NCI-H1092 (cell line): ENCODE measurements at regions not wholly inside any gene's neighbourhood (a gene's known extent, or its start where the extent isn't known, plus 50 kb on each side); places are given as distances from the start of the nearest gene placed in this dataset.
"Not testable (repeated sequence)": the region's sequence is repeated elsewhere in the genome, so short reads cannot be mapped to it uniquely, and the experiment has no call there.

Experiments
- DNase-seq: peaks from one replicate; lab custom pipeline; 2025; lab: John Stamatoyannopoulos, UW

DNA sequence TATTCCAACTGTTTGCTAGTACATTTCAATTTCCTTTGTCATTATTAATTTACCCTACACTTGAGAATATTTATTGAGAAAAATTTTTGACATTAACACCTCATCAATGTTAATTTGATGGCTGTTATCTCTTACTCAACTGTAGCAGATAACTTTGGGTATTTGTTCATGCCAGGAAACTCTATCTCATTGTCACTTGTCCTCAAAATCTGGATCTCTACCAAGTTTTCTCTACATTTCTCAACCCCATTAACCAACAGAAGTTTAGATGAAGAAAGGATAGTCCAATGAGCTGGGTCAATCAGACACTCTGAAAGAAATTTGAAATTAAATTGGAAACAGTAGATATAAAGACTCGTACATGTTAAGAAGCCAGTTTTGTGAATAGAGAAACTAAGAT is 395.3 kb downstream of the TUSC1 start:
- DNase-seq = no peak

DNA sequence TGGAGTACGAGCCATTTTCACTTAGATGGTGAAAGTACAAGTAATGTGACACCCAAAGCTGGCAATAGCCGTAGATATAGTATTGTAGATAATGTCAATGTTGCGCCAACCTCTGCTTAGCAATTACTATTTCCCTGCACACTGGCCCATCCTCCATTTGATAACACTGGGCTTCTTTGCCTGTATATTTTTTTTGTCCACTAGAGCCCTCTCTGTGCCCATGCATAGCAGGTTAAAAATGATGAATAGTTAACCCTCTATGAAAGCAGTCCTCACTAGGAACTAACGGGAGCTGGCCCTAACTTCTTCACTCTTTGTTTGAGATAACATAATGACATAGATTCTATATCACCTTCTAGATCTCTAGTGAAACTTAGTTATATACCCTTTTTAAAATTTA is 416.8 kb downstream of the TUSC1 start:
- DNase-seq = no peak

DNA sequence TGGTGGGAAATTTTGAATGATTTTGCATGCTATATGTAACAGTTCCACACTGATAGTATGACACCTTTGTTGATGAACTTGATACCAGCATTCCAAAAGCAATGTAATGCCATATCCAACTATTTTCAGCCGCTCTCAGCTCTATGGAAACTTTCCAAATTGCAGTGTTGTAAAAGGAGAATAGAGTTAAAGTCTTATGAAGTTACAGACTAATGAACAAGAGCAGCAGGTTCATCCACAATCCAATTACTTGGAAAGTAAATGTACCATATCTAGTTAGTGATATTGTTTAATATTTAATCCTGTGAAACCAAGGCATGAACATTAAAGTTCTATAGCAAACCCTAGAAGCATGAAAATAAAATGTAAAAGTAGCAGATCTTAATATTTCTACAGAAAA is 418.2 kb downstream of the TUSC1 start:
- DNase-seq = no peak

DNA sequence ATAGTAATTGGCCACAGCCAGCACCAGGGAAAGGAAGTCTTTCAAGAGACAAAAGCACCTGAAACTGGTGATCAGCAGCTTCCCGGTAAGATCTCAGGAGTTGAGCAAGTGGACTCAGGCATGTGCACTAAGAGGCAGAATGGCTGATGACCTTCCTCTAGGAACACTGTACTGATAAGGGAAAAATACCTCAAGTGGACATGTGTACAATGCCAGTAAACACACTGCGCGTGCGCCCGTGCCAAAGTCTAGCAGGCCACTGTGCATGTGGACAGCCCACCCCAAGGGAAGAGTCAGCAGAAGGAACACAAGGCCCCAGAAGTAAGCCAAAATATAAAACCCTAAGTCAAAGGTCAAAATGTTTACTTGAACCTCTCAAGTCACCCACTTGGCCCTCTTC is 423.0 kb downstream of the TUSC1 start:
- DNase-seq = no peak

DNA sequence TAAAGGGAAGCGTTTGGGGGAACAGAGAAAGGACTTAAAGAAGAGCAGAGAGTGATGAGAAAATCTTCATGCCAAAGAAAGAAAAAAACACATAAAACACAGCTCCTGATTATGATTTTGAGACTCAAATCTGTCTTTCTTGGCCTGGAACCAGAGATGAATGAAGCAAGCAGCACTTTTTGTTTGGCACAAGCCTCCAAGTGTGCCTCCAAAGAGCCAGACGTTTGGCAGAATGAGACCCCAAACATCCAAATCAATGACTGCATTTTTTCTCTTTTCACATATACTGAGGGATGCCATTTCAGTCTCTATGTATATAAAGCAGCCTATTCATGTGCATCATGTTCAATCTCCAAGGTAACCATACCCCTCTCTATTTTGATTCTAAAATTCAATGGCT is 424.2 kb downstream of the TUSC1 start:
- DNase-seq = no peak

DNA sequence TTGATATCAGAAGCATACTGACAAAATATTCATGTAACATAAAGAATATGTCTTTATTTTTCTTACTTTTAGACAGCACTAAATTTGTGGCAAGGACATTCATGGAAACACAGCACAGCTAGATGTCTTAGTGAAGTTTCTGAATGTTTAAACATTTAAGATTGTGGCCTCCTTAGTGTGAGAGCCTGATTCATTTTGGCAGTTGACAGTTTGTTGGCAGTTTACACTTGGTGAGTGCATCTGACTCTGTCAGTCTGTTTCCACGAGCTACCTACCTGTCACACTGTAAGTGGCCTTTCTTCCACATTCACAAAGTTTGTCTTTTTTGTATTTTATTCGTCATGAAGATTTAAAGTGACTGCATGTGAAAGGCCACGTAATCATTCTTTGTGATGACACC is 436.8 kb downstream of the TUSC1 start:
- DNase-seq = no peak

DNA sequence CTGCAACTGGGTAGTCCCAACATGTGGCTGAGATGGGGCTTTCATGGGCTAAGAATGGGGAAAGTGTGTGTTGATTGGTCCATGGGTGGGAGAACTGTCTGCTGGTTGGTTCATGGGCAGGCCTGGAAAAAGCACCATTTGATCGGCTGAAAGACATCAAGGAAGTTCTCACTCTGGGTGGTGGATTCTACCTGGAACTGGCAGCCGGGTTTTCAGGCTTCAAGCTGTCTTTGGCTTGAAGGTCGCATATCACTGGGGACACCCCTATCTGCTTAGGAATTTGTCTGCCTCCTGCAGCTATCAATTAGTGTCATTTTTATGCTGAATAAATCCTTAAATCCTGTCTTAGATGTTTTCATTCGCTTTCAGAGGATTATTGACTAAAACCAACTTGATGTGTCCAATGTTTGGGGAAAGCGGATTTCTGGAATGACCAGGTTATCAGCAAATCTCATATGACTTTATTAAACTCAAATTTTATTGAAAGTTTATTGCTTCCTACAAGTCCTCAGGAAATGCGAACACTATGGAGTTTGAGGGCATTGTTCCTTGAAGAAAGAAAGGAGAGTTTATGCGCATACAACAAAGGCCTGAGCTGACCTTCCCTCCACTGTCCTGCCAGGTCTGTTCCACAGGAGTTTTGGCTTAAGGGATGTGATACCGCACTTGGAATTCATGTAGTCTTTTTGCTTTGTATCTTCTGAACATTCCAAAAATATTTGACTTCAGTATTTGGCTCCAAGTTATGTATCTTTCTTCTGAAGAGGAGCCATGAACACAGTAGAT is 451.1 kb downstream of the TUSC1 start:
- no peak for DNase-seq

DNA sequence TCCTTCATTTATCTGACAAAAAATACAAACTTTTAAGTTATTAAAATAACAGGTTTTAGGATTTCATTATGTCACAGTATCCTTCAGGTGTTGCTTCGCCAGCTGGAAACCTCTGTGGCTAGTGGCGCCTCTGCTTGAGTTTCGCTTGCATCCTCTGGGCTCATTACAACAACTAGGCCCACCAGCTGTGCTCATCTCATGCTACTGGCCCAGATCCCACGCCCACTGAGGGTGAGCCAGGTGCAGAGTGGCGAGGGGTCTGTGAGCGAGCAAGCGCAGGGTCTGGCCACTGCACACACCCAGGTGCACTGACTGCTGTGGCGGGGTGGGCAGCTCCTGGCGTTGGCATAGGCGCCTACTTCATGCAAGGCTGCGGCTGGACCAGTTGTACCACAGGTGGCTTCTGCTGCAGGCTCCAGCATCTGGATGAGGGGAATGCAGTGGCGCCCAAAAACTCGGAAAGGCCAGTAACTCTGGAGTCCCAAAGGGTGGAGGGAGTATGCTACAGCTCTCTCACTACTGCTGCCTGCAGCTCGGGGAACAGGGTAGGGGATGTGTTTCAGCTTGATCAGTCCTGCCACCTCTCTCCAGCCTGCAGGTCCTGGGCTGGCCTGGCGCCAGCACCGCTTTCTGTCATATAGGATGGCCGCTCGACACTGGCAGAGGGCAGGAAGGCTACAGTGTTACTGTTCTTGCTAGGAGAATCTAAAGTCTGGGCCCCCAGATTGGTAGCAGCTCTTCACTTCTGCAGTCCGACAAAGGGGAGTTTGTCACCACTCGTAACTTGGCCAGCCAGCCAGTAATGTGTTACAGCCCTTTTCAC is 452.1 kb downstream of the TUSC1 start:
- DNase-seq = no peak

DNA sequence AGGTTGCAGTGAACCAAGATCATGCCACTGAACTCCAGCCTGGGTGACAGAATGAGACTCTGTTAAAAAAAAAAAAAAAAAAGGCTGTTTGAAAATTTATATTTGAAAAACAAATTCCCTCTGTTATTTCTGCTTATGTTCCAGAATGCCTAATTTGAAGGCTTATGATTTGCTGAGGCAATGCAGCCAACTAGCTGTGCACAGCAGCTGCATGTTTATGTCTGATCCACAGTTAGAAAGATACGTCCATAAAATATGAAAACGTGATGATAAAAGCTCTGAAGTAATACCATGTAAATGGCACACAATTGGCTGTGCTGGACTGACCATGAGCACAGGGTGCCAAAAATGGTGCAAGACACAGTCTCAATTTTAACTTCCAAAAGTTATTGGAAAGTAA is 453.2 kb downstream of the TUSC1 start:
- no peak for DNase-seq

DNA sequence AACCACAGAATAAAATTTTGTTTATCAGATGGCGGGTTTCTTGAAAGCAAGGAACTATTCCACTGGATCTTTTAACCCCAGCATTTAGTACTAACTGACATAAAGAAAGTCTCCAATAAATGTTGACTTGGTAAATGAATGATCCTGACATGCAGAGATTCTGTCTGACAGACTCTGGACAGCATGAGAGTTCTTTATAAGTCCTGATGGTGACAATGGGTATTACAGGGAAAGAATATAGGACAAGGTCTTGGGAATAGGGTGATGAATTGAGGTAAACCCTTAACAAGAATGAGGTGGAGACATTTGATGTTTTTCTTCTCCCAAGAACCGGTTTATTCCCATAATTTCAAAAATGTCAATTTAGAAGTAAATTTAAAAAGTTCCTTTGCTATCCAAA is 453.9 kb downstream of the TUSC1 start:
- no peak for DNase-seq

DNA sequence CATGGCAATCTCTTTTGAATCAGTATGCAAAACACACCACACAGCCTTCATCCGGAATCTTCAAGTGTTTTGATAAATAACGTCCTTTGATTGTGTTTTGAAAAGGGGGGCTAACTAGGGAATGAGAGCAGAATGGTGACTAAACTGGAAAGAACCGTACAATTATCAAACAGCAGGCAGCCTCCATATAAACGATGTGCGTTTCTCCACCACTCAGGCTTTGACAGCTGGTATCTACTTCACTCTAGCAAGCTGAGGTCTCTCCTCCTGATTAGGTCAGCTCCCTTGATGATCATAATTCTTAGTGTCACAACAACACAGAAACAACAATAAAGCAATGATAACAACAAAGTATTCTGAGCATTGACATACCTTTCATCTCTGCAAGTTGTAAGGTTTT is 465.9 kb downstream of the TUSC1 start:
- no peak for DNase-seq

DNA sequence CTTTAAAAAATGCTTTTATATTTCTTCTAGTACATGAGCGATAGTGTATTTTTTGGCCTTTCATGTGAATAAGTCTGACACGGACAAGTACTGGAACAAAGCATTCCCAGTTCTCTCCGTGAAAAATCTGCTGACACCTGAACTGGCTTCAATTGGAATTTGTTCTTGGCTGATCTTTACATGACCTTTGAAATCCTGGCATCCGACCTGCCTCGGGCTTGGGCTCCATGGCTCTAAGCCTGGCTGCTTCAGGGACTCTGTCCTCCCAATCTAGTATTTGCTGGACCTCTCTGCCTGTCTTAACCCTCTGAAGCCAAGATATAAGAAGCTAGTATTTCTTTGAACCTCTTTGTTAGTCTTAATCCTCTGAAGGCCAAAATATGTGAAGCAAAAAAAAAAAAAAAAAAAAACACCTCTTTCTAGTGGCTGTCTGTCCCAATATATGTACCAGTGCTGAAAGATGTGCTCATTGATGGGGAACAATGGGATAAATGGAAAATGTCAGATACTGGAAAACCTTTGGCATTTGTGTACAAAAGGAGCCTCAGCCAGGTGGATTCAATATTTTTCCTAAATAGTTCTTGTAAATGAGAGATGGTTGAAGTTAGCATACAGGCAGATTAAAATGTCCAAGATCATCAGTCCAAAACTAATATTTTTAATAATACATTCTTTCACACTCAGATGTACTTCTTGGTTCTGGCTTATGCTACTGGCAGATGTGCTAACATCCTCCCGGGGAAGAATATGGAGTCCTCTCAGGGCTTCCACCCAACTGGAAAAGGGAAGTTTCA is 470.6 kb downstream of the TUSC1 start:
- DNase-seq = no peak

DNA sequence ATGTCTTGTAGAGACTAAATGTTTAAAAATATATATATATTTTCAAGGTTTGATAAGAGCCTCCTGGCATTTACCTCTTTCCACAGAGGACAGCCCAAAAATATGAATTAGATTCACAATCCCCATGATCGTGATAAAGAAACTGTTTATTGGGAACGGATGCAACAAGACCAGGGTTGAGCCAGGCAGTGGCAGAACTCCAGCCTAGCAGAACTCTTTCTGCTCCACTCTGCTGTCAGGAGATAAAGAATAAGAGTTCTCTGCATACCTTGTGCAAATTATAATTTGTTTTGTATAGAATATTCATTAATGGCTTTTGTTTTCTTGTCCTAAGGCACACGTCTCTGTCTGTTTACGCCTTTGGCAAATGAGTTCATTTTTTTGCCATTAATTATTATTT is 472.2 kb downstream of the TUSC1 start:
- no peak for DNase-seq

DNA sequence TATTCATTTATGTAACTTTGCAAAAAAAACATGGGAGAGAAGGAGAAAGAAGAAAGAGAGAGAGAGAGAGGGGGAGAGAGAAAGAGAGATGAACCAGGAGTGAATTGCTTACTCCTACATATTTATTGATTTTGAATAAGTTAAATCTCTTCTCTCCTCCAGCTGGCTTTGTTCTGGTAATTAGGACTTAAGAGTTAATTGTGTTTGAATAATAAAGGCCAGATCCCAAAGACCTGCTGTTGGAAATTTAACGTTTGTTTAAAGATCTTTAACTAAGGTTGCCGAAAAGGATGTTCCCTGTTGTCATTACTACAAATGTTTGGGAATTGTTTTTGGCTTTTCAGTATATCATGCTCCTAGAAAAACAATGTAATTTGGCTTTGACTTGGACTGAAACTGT is 473.0 kb downstream of the TUSC1 start:
- no peak for DNase-seq

DNA sequence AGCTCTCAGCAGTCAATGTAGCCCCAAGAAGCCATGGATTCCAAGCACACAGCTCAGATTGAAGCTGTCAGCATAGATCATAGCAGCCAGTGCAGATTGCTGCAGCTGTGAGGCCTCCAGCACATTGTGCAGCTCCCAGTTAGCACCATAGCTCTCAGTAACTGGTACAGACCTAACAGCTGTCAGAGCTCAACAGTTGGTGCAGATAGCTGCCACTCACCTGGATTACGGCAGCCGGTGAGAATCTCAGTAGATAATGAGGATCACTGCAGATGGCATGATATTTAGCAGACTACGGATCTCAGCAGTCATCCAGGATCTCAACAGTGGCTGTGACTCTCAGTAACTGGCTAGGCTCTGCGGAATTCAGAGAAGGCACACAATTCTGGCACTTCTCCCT is 500.4 kb downstream of the TUSC1 start:
- no peak for DNase-seq

DNA sequence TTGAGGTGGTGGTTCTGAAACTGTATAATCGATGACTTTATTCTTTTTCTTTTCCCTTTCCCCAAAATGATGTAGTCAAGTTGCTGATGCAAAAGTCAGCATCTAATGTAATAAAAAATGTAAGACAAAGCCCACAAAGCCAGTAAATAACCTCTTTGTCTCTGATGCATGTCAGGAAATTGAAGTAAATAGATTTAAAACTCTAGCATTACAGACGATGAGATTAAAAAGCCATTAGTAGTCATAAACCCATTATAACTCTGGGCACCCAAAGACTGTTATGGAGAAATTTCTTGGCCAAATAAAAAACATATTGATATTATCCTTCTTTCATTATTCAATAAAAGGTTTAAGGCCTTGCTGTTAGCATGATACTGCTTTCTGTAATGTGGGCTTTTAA is 548.7 kb downstream of the TUSC1 start:
- DNase-seq = no peak

DNA sequence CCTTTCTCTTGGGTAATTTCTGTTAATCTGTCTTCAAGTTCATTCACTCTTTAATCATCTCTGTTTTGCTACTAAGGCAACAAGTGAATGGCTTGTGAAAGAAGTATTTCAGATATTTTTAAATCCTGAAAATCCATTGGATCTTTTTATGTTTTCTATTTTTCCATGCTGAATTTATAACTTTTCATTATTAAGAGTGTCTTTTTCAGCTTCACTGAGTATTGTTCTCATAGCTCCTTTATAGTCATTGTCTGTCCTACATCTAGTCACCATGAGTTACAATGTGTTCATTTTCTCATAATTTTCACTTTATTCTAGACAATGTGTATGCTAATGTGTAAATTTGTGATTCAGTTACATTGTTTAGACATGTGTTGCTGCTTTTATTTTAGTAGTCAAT is 556.4 kb downstream of the TUSC1 start:
- DNase-seq = no peak

DNA sequence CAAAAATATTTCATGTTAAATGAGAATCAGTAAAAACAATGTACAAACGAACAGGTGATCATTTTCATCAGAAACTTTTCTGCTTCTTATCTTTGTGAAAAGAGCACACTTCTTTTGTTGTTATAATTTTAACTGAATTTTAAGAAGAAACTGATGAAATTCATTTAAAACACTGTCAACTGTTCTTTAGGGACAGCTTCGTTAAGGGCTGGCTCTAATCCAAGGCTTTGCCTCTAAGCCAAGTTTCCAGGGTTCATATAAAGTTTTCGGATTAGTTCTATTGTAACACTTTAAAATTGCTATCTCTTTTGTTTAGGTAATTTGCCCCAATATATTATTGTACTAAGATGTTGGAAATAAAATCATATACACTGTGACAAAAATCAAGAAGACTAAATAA is 559.2 kb downstream of the TUSC1 start:
- no peak for DNase-seq

DNA sequence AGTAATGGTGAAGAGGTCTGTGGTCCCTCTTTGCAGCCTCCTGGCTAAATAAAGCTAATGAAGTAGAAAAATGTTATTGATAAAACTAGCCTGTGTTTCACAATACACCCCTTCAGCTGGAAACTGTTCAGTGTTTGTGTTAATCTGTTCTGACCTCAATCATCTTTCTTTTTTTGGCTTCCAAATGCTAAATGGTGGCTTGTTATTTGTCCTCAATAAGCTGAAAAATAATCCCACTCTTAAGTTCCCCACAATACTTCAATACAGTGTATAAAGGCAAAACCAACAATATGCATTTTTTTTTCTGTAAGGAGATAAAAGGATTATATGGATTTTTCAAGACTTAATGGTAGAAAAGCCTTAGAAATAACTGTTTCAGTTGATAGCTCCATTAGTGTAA is 560.5 kb downstream of the TUSC1 start:
- no peak for DNase-seq

DNA sequence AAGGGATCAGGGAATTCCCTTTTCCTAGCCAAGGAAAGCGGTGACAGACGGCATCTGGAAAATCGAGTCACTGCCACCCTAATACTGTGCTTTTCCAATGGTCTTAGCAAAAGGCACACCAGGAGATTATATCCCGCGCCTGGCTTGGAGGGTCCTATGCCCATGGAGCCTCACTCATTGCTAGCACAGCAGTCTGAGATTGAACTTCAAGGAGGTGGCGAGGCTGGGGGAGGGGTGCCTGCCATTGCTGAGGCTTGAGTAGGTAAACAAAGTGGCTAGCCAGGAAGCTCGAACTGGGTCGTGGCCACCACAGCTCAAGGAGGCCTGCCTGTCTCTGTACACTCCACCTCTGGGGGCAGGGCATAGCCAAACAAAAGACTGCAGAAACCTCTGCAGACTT is 556.5 kb upstream of the IZUMO3 start:
- DNase-seq = not testable (repeated sequence)

DNA sequence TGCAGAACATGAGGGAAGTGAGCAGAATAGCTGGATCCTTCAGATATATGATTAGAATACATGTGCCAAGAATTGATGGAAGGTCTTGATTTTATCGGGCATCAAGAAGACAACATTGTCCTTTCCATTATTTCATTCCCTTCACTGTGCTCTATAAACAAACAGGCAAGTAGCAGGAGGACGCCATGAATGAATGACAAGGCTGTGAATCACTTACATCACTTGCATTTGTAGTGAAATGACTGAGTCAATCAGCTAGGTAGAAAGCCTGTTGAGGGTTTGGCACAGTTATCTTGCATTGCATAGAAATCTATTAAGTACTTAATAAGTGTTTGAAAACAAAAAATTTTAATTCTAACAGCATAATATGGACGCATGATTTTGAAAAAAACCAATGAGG is 548.8 kb upstream of the IZUMO3 start:
- no peak for DNase-seq

DNA sequence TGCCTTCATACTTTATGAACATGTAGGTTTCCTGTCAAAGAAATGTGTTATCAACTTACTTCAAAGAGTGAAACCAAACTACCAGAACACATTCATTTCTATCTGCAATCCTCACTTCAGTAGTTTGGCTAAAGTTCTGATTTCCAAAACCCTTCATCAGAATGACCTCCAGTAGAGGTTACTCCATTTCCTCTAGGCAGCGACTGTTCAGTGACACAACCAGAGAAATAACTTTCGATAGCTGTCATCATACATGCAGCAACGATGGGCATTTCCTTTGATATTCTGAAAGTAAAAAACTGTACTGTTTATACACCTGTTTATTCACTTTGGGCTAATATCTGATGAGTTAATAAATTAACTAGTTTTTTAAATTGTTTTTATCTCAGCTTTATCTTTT is 532.5 kb upstream of the IZUMO3 start:
- DNase-seq = no peak
